T-helper 2 cell treated with Interferon-gamma antibody and Interleukin-4, amounts not matched to agents 5 μg/mL and 100 μg/mL, for 36 hours (primary cell): ENCODE measurements at regions not wholly inside any gene's neighbourhood (a gene's known extent, or its start where the extent isn't known, plus 50 kb on each side); places are given as distances from the start of the nearest gene placed in this dataset.

ENCODE experiments used
- DNase-seq: peaks from one replicate; pipeline ENCODE4 v3.0.0; 2021; ENCODE audit warnings: low spot score
- H3K27ac Mint-ChIP-seq: one replicate; pipeline ENCODE4 v1.8.0; 2021; ENCODE audit warnings: mild to moderate bottlenecking, mixed read lengths
- H3K27me3 Mint-ChIP-seq: one replicate; pipeline ENCODE4 v1.8.0; 2021; ENCODE audit warnings: low read depth, mixed read lengths
- H3K36me3 Mint-ChIP-seq: one replicate; pipeline ENCODE4 v1.8.0; 2021; ENCODE audit warnings: low read depth, mixed read lengths
- H3K4me1 Mint-ChIP-seq: one replicate; pipeline ENCODE4 v1.8.0; 2021; ENCODE audit warnings: low read depth, mixed read lengths
- H3K4me3 Mint-ChIP-seq: one replicate; pipeline ENCODE4 v1.8.0; 2022; ENCODE audit warnings: mild to moderate bottlenecking, moderate library complexity, mixed read lengths
- H3K9me3 Mint-ChIP-seq: one replicate; pipeline ENCODE4 v1.8.0; 2021; ENCODE audit warnings: mixed read lengths

- no peak for DNase-seq
- Mint-ChIP-seq H3K4me3 (no peak overlapping the region), H3K9me3 (no peaks in the 10 kb centered on the region), H3K36me3 (no peaks in the 10 kb centered on the region), H3K27me3 (peaks cover 2% of the 10 kb centered on the region), H3K27ac (no peak overlapping the region), H3K4me1 (no peaks in the 10 kb centered on the region)
Observed at GRCh38 chr4:11625211-11625610, 196.5 kb upstream of the HS3ST1 start.

DNA sequence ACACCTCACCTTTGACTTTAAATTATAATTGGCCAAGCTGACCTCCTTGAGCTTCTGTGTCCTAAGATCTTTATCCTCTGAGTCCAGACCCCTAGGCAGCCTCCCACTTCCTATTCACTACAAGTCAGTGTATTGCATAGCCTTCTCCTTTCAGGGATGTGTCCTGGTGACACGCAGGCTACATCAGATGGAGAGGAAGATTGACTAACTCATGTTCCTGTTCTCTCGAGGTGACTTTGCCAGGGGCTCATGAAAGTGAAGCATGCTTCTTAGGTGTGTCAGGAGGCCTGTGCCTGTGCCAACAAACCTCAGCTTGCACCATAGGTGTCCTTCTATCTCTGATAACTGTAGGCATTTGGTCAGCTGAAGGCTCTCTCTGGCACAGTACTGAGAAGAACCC is 195.7 kb upstream of the HS3ST1 start:
- Mint-ChIP-seq H3K9me3 (no peaks in the 10 kb centered on the region), H3K27me3 (no peaks in the 10 kb centered on the region), H3K36me3 (no peaks in the 10 kb centered on the region), H3K4me1 (no peaks in the 10 kb centered on the region), H3K4me3 (no peak overlapping the region), H3K27ac (no peak overlapping the region)
- DNase-seq: no peak

GRCh38 chr4:11623726-11624037 is 195.0 kb upstream of the HS3ST1 start:
- DNase-seq: no peak
- Mint-ChIP-seq H3K27ac (no peak overlapping the region), H3K36me3 (no peaks in the 10 kb centered on the region), H3K27me3 (no peaks in the 10 kb centered on the region), H3K4me3 (no peak overlapping the region), H3K9me3 (no peaks in the 10 kb centered on the region), H3K4me1 (no peaks in the 10 kb centered on the region)

- H3K9me3 Mint-ChIP-seq: no peaks in the 10 kb centered on the region
- H3K27ac Mint-ChIP-seq: no peak overlapping the region
- no peak for DNase-seq
- H3K4me3 Mint-ChIP-seq: no peak overlapping the region
- H3K36me3 Mint-ChIP-seq: no peaks in the 10 kb centered on the region
- no peaks in the 10 kb centered on the region for H3K4me1 Mint-ChIP-seq
- no peaks in the 10 kb centered on the region for H3K27me3 Mint-ChIP-seq
Observed at GRCh38 chr4:11622961-11623725, 194.4 kb upstream of the HS3ST1 start.

DNA sequence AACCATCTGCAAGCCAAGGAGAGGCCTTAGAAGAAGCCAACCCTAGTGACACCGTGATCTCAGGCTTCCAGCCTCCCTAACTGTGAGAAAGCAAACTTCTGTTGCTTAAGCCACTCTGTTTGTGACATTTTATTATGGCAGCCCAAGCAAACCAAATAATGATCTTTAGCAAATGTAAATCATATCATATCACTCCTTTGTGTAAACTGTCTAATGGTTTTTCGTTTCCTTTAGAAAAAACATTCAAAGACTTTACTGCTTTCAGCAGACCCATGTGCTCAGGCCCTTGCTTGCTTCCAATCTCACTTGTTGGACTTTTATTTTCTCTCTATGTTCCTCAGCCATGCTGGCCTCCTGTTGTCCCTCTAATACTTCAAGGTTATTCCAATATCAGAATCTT is 192.2 kb upstream of the HS3ST1 start:
- Mint-ChIP-seq H3K27ac (no peak overlapping the region), H3K4me3 (no peak overlapping the region), H3K27me3 (no peaks in the 10 kb centered on the region), H3K4me1 (no peaks in the 10 kb centered on the region), H3K36me3 (no peaks in the 10 kb centered on the region), H3K9me3 (no peaks in the 10 kb centered on the region)
- no peak for DNase-seq

GRCh38 chr4:11618666-11619282 is 190.1 kb upstream of the HS3ST1 start:
- no peak for DNase-seq
- Mint-ChIP-seq H3K36me3 (no peaks in the 10 kb centered on the region), H3K4me1 (no peaks in the 10 kb centered on the region), H3K27ac (no peak overlapping the region), H3K9me3 (no peaks in the 10 kb centered on the region), H3K4me3 (no peak overlapping the region), H3K27me3 (no peaks in the 10 kb centered on the region)

- H3K27ac Mint-ChIP-seq: no peak overlapping the region
Observed at GRCh38 chr4:11616856-11617255, 188.2 kb upstream of the HS3ST1 start.

DNA sequence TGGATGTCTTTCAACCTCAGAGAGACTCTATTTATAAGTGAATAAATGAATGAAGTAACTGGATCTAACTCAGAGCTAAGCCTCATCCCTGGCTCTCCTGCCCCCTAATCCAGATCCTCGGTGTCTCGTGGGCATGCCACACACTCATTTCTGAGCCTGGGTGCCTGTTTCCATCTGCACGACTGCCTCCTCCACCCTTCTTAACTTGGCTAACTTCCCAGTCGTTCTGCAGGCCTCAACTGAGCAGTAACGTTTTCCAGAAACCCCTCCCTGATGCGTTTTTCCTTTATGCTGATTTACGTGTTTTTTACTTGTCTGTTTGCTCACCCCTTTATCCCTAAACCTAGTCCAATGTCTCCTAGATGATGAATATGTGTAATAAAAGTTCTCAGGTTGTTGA is 186.9 kb upstream of the HS3ST1 start:
- no peaks in the 10 kb centered on the region for H3K9me3 Mint-ChIP-seq
- H3K4me1 Mint-ChIP-seq: no peaks in the 10 kb centered on the region
- H3K4me3 Mint-ChIP-seq: no peak overlapping the region
- no peak for DNase-seq
- no peaks in the 10 kb centered on the region for H3K36me3 Mint-ChIP-seq
- no peak overlapping the region for H3K27ac Mint-ChIP-seq
- no peaks in the 10 kb centered on the region for H3K27me3 Mint-ChIP-seq

More at GRCh38 chr4:11616856-11617255, 188.2 kb upstream of the HS3ST1 start:
- H3K36me3 Mint-ChIP-seq: no peaks in the 10 kb centered on the region
- DNase-seq: no peak
- no peaks in the 10 kb centered on the region for H3K27me3 Mint-ChIP-seq
- no peak overlapping the region for H3K4me3 Mint-ChIP-seq
- H3K9me3 Mint-ChIP-seq: no peaks in the 10 kb centered on the region
- no peaks in the 10 kb centered on the region for H3K4me1 Mint-ChIP-seq

DNA sequence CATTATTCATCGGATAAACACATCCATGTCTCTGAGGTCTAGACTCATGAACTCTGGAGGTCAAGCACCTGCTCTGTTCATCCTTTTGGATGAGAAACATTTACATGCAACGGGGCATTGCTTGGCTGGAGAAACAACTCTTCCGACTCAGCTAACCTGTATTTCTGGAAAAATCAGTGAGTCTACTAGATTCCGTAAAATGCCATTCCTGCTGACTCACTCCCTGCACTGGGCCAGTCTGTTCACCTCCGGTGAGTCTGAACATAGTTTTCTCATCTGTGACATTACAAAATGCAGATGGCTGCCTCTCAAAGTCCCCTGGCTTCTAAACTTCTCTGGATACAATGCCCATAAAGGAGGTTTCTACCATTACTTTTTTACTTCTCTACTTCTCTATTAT is 185.7 kb upstream of the HS3ST1 start:
- H3K27me3 Mint-ChIP-seq: no peaks in the 10 kb centered on the region
- DNase-seq: no peak
- no peaks in the 10 kb centered on the region for H3K36me3 Mint-ChIP-seq
- H3K9me3 Mint-ChIP-seq: no peaks in the 10 kb centered on the region
- H3K27ac Mint-ChIP-seq: no peak overlapping the region
- H3K4me3 Mint-ChIP-seq: no peak overlapping the region
- H3K4me1 Mint-ChIP-seq: no peaks in the 10 kb centered on the region

GRCh38 chr4:11611868-11612267 is 183.2 kb upstream of the HS3ST1 start:
- H3K27ac Mint-ChIP-seq: no peak overlapping the region
- DNase-seq: no peak
- no peaks in the 10 kb centered on the region for H3K36me3 Mint-ChIP-seq
- H3K9me3 Mint-ChIP-seq: no peaks in the 10 kb centered on the region
- no peaks in the 10 kb centered on the region for H3K4me1 Mint-ChIP-seq
- H3K4me3 Mint-ChIP-seq: no peak overlapping the region
- H3K27me3 Mint-ChIP-seq: no peaks in the 10 kb centered on the region

- no peaks in the 10 kb centered on the region for H3K27me3 Mint-ChIP-seq
- no peak overlapping the region for H3K27ac Mint-ChIP-seq
- H3K36me3 Mint-ChIP-seq: no peaks in the 10 kb centered on the region
- no peaks in the 10 kb centered on the region for H3K9me3 Mint-ChIP-seq
- DNase-seq: no peak
- no peak overlapping the region for H3K4me3 Mint-ChIP-seq
- H3K4me1 Mint-ChIP-seq: no peaks in the 10 kb centered on the region
Observed at GRCh38 chr4:11609751-11610150, 181.1 kb upstream of the HS3ST1 start.

GRCh38 chr4:11608992-11609391 is 180.3 kb upstream of the HS3ST1 start:
- no peaks in the 10 kb centered on the region for H3K36me3 Mint-ChIP-seq
- peaks cover 1% of the 10 kb centered on the region for H3K27me3 Mint-ChIP-seq
- H3K27ac Mint-ChIP-seq: no peak overlapping the region
- H3K4me3 Mint-ChIP-seq: no peak overlapping the region
- H3K4me1 Mint-ChIP-seq: no peaks in the 10 kb centered on the region
- DNase-seq: no peak
- no peaks in the 10 kb centered on the region for H3K9me3 Mint-ChIP-seq

GRCh38 chr4:11606078-11606477 is 177.4 kb upstream of the HS3ST1 start:
- H3K36me3 Mint-ChIP-seq: no peaks in the 10 kb centered on the region
- peaks cover 2% of the 10 kb centered on the region for H3K27me3 Mint-ChIP-seq
- H3K9me3 Mint-ChIP-seq: no peaks in the 10 kb centered on the region
- no peak overlapping the region for H3K27ac Mint-ChIP-seq
- no peak overlapping the region for H3K4me3 Mint-ChIP-seq
- no peaks in the 10 kb centered on the region for H3K4me1 Mint-ChIP-seq
- DNase-seq: no peak

DNA sequence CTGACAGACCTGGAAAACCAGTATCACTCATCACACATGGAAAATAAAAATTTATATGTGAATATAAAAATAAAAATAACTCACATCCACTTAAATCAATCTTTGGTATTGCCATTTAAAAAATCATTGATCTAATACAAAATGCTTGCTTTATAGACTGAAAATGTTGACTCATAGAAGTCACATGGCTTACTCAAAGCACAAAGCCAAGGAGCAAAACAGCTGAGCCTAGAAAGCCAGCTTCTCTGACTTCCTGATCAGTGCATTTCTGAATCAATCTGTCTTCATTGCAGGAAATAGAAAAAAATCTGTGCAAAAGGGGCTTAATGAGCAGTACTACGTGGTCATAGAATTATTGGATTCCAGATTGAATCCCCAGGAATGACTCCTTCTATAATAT is 176.9 kb upstream of the HS3ST1 start:
- H3K27me3 Mint-ChIP-seq: peaks cover 2% of the 10 kb centered on the region
- no peaks in the 10 kb centered on the region for H3K4me1 Mint-ChIP-seq
- DNase-seq: no peak
- no peaks in the 10 kb centered on the region for H3K36me3 Mint-ChIP-seq
- no peak overlapping the region for H3K27ac Mint-ChIP-seq
- H3K4me3 Mint-ChIP-seq: no peak overlapping the region
- no peaks in the 10 kb centered on the region for H3K9me3 Mint-ChIP-seq

DNA sequence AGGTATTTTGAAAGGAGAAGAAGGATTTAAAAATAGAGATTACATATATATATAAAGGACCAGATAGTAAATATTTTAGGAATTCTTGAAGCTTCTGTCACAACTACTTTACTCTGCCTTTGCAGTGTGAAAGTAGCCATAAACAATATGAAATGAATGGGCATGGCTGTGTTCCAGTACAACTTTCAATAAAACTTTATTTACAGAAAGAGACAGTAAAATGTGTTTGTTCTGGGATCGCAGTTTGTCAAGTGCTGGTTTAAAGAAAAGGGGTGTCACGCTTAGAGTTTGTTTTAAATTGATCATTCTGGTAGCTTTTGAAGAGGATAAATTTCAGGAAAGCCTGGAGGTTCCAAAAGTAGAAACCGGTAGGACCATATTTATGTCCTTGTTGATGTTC is 176.1 kb upstream of the HS3ST1 start:
- Mint-ChIP-seq H3K27me3 (peaks cover 2% of the 10 kb centered on the region), H3K36me3 (no peaks in the 10 kb centered on the region), H3K4me3 (no peak overlapping the region), H3K4me1 (no peaks in the 10 kb centered on the region), H3K9me3 (no peaks in the 10 kb centered on the region), H3K27ac (no peak overlapping the region)
- no peak for DNase-seq
